GM12865 (cell line): ENCODE measurements at regions not wholly inside any gene's neighbourhood (a gene's known extent, or its start where the extent isn't known, plus 50 kb on each side); places are given as distances from the start of the nearest gene placed in this dataset.
A peak's percentile ranks its signal among the peaks of the same experiment; 100 is the strongest.

Source experiments
- DNase-seq: peaks from one replicate; pipeline ENCODE4 v3.0.0; 2010; ENCODE audit warnings: low read depth
- H3K4me3 ChIP-seq: 2 replicates; pipeline ENCODE4 v1.5.1; 2011; ENCODE audit warnings: mild to moderate bottlenecking, low read depth, low read length, control low read depth
- CTCF ChIP-seq: IDR thresholded peaks from 2 replicates; pipeline ENCODE4 v1.5.1; 2011; ENCODE audit warnings: low read length, control low read depth, low read depth, inconsistent platforms; ENCODE audit not compliant: insufficient read depth; ENCODE audit errors: missing control alignments

GRCh38 chr6:71388068-71388744 lies 99.6 kb downstream of the OGFRL1 start:
- no peak overlapping the region for H3K4me3 ChIP-seq
- peak; percentile 15 for DNase-seq
- no peak for TF ChIP-seq CTCF

- no peak for TF ChIP-seq CTCF
- DNase-seq, result no peak
- H3K4me3 ChIP-seq, result no peak overlapping the region
Measured at GRCh38 chr6:71388856-71389527, 100.4 kb downstream of the OGFRL1 start.

- H3K4me3 ChIP-seq, result no peak overlapping the region
- no peak for DNase-seq
- TF ChIP-seq CTCF, result no peak
Measured at GRCh38 chr6:71391126-71391525, 102.5 kb downstream of the OGFRL1 start.

- TF ChIP-seq CTCF, result no peak
- no peak overlapping the region for H3K4me3 ChIP-seq
- no peak for DNase-seq
Measured at GRCh38 chr6:71392276-71392675, 103.7 kb downstream of the OGFRL1 start.

GRCh38 chr6:71393471-71393870 lies 104.9 kb downstream of the OGFRL1 start:
- no peak for TF ChIP-seq CTCF
- no peak overlapping the region for H3K4me3 ChIP-seq
- DNase-seq, result no peak

GRCh38 chr6:71393981-71394432 lies 105.4 kb downstream of the OGFRL1 start:
- H3K4me3 ChIP-seq, result no peak overlapping the region
- no peak for DNase-seq
- no peak for TF ChIP-seq CTCF

GRCh38 chr6:71394926-71395325 lies 106.3 kb downstream of the OGFRL1 start:
- DNase-seq, result no peak
- TF ChIP-seq CTCF, result no peak
- H3K4me3 ChIP-seq, result no peak overlapping the region
